ENCODE measurements at regions not wholly inside any gene's neighbourhood (a gene's known extent, or its start where the extent isn't known, plus 50 kb on each side); places are given as distances from the start of the nearest gene placed in this dataset.

DNA sequence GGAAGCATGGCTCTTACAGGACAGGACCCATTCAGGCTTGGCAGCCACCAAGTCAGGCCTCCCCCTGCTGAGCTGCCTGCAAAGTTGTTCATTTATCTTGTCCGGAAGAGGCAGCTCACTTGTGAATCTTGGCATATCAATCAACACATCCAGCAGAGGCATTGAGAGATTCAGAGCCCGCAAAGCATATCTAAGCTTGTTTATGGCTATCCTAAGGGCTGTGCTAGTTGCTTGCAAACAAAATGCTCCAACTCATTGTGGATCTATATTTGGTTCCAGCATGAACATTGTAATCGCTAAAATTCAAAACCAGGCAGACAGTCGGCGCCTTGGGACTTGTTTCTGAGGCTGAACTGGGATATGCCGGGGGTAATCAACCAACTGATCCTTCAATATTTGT is 106.1 kb downstream of the UNC5CL start:
- no peak for DNase-seq (ENCODE audit: low spot score)
- no peaks in the 10 kb centered on the region for H3K27me3 ChIP-seq (replicated peaks; ENCODE audit: insufficient read depth, low read depth, low read length, poor library complexity)
- H3K4me3 ChIP-seq (ENCODE audit: low read depth, low read length, poor library complexity, severe bottlenecking) = no peak overlapping the region
- POLR2A ChIA-PET (ENCODE audit: low non-redundant PET) = no interaction called here
- intact Hi-C loops (cut with micrococcal nuclease; ENCODE audit: unreplicated experiment) = no loop called here
- peaks cover 17% of the 10 kb centered on the region for H3K4me1 ChIP-seq (ENCODE audit: insufficient read depth, low read length, poor library complexity, severe bottlenecking)
- CTCF ChIA-PET = no interaction called here
- no peaks in the 10 kb centered on the region for H3K36me3 ChIP-seq (ENCODE audit: insufficient read depth, low read length, poor library complexity, severe bottlenecking)
- TF ChIP-seq EZH2 (IDR thresholded peaks at IDR 0.05; ENCODE audit: borderline replicate concordance, low read depth, low read length, poor library complexity, severe bottlenecking) = no peak
- TF ChIP-seq, protein P1, sequence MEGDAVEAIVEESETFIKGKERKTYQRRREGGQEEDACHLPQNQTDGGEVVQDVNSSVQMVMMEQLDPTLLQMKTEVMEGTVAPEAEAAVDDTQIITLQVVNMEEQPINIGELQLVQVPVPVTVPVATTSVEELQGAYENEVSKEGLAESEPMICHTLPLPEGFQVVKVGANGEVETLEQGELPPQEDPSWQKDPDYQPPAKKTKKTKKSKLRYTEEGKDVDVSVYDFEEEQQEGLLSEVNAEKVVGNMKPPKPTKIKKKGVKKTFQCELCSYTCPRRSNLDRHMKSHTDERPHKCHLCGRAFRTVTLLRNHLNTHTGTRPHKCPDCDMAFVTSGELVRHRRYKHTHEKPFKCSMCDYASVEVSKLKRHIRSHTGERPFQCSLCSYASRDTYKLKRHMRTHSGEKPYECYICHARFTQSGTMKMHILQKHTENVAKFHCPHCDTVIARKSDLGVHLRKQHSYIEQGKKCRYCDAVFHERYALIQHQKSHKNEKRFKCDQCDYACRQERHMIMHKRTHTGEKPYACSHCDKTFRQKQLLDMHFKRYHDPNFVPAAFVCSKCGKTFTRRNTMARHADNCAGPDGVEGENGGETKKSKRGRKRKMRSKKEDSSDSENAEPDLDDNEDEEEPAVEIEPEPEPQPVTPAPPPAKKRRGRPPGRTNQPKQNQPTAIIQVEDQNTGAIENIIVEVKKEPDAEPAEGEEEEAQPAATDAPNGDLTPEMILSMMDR (conservative IDR thresholded peaks at IDR 0.05; ENCODE audit: low read depth, low read length) = no peak
- H3K27ac ChIP-seq (ENCODE audit: low read depth, low read length, poor library complexity, severe bottlenecking) = no peak overlapping the region
- no TSS peak for BruUV-seq (replicated peaks)
- no peaks in the 10 kb centered on the region for H3K9me3 ChIP-seq (ENCODE audit: low read depth, low read length, poor library complexity, severe bottlenecking)

DNA sequence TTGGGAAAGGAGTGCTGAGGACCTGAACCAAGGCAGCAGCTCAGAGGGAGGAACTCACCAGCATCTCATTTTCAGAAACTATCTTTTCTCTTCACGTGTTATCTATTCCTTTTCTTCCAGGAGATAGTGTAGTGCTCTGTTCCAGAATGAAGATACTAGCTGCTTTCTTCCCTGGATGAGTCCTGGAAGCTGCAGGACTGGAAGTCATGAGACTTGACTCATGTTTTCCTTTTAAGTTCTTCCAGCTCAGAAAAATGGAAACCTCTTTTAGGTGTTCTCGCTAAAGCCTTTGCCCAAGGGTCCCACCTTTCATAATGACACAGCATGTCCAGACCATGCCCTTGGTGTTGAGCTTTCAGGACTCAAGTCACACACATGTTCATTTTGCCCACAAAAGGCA is 106.7 kb downstream of the UNC5CL start:
- no TSS peak for BruUV-seq (replicated peaks)
- no peak overlapping the region for H3K27ac ChIP-seq (ENCODE audit: low read depth, low read length, poor library complexity, severe bottlenecking)
- H3K27me3 ChIP-seq (replicated peaks; ENCODE audit: insufficient read depth, low read depth, low read length, poor library complexity) = no peaks in the 10 kb centered on the region
- peaks cover 11% of the 10 kb centered on the region for H3K4me1 ChIP-seq (ENCODE audit: insufficient read depth, low read length, poor library complexity, severe bottlenecking)
- no peaks in the 10 kb centered on the region for H3K36me3 ChIP-seq (ENCODE audit: insufficient read depth, low read length, poor library complexity, severe bottlenecking)
- DNase-seq (ENCODE audit: low spot score) = no peak
- TF ChIP-seq EZH2 (IDR thresholded peaks at IDR 0.05; ENCODE audit: borderline replicate concordance, low read depth, low read length, poor library complexity, severe bottlenecking) = no peak
- TF ChIP-seq, protein P1 (conservative IDR thresholded peaks at IDR 0.05; ENCODE audit: low read depth, low read length) = no peak
- ChIA-PET POLR2A (ENCODE audit: low non-redundant PET) (no interaction called here), CTCF (no interaction called here)
- intact Hi-C loops (cut with micrococcal nuclease; ENCODE audit: unreplicated experiment) = no loop called here
- H3K4me3 ChIP-seq (ENCODE audit: low read depth, low read length, poor library complexity, severe bottlenecking) = no peak overlapping the region
- H3K9me3 ChIP-seq (ENCODE audit: low read depth, low read length, poor library complexity, severe bottlenecking) = no peaks in the 10 kb centered on the region

DNA sequence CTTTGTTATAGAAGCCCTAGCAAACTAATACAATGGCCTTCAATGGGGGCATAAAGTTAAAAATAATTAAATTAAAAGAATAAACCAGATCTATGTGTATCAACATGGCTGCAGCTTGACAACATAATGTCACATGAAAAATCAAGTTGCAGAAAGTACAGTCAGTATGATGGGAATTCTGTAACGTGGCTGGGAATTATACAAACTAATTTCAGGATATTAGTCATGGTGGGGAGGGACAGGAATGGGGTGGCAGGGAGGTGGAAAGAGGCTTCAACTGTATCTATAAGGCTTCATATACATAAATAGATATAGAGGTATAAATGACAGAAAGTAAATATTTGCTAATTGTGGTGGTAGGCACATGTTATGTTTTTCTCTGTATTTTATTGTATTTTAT is 107.1 kb downstream of the UNC5CL start:
- H3K4me3 ChIP-seq (ENCODE audit: low read depth, low read length, poor library complexity, severe bottlenecking) = no peak overlapping the region
- BruUV-seq (replicated peaks) = no TSS peak
- CTCF ChIA-PET = no interaction called here
- TF ChIP-seq, protein P1 (conservative IDR thresholded peaks at IDR 0.05; ENCODE audit: low read depth, low read length) = no peak
- no peak for TF ChIP-seq EZH2 (IDR thresholded peaks at IDR 0.05; ENCODE audit: borderline replicate concordance, low read depth, low read length, poor library complexity, severe bottlenecking)
- intact Hi-C loops (cut with micrococcal nuclease; ENCODE audit: unreplicated experiment) = no loop called here
- no peaks in the 10 kb centered on the region for H3K9me3 ChIP-seq (ENCODE audit: low read depth, low read length, poor library complexity, severe bottlenecking)
- no peaks in the 10 kb centered on the region for H3K36me3 ChIP-seq (ENCODE audit: insufficient read depth, low read length, poor library complexity, severe bottlenecking)
- no peaks in the 10 kb centered on the region for H3K27me3 ChIP-seq (replicated peaks; ENCODE audit: insufficient read depth, low read depth, low read length, poor library complexity)
- peaks cover 7% of the 10 kb centered on the region for H3K4me1 ChIP-seq (ENCODE audit: insufficient read depth, low read length, poor library complexity, severe bottlenecking)
- no peak for DNase-seq (ENCODE audit: low spot score)
- POLR2A ChIA-PET (ENCODE audit: low non-redundant PET) = no interaction called here
- no peak overlapping the region for H3K27ac ChIP-seq (ENCODE audit: low read depth, low read length, poor library complexity, severe bottlenecking)
